Fibroblast of the aortic adventitia (primary cell): ENCODE measurements at regions not wholly inside any gene's neighbourhood (a gene's known extent, or its start where the extent isn't known, plus 50 kb on each side); places are given as distances from the start of the nearest gene placed in this dataset.
A peak's percentile ranks its signal among the peaks of the same experiment; 100 is the strongest.

Source experiments
- DNase-seq: peaks from one replicate; pipeline ENCODE4 v3.0.0-alpha.2; 2010; ENCODE audit warnings: low read depth
- H3K4me3 ChIP-seq: 2 replicates; pipeline ENCODE4 v1.5.1; 2011; ENCODE audit warnings: low read depth, mild to moderate bottlenecking, control low read depth, low read length, moderate library complexity
- CTCF ChIP-seq: IDR thresholded peaks from 2 replicates; pipeline ENCODE4 v1.5.1; 2011; ENCODE audit warnings: mild to moderate bottlenecking, low read length, control low read depth, inconsistent platforms; ENCODE audit not compliant: insufficient read depth

GRCh38 chr17:34527908-34528470 lies 51.4 kb upstream of the TMEM132E start:
- TF ChIP-seq CTCF: no peak
- no peak for DNase-seq
- no peak overlapping the region for H3K4me3 ChIP-seq

- no peak for DNase-seq
- no peak for TF ChIP-seq CTCF
- H3K4me3 ChIP-seq: no peak overlapping the region
These were observed 52.1 kb upstream of the TMEM132E start for GRCh38 chr17:34527136-34527907.

GRCh38 chr17:34525651-34526050 lies 53.7 kb upstream of the TMEM132E start:
- no peak for DNase-seq
- no peak for TF ChIP-seq CTCF
- no peak overlapping the region for H3K4me3 ChIP-seq

- H3K4me3 ChIP-seq: no peak overlapping the region
- DNase-seq: no peak
- TF ChIP-seq CTCF: no peak
These were observed 57.4 kb upstream of the TMEM132E start for GRCh38 chr17:34521955-34522354.

- no peak overlapping the region for H3K4me3 ChIP-seq
- no peak for DNase-seq
- peak; percentile 27 for TF ChIP-seq CTCF
These were observed 60.1 kb upstream of the TMEM132E start for GRCh38 chr17:34519282-34519681.

- no peak for TF ChIP-seq CTCF
- H3K4me3 ChIP-seq: no peak overlapping the region
- DNase-seq: no peak
These were observed 62.0 kb upstream of the TMEM132E start for GRCh38 chr17:34517406-34517805.
